GM10248 (cell line): ENCODE measurements at regions not wholly inside any gene's neighbourhood (a gene's known extent, or its start where the extent isn't known, plus 50 kb on each side); places are given as distances from the start of the nearest gene placed in this dataset.

ENCODE experiments used
- CTCF ChIA-PET: fragments of 300-600 bp; sonication (Branson Sonifier 250); formaldehyde crosslinking; extraction: SDS; loops from one replicate; lab custom pipeline; 2021; ENCODE audit warnings: antibody characterized with exemption; lab: Yijun Ruan, JAX
- POLR2A ChIA-PET: fragments of 350-650 bp; sonication (Branson Sonifier 250); formaldehyde crosslinking; extraction: SDS; loops from one replicate; lab custom pipeline; 2020; ENCODE audit warnings: antibody characterized with exemption; lab: Yijun Ruan, JAX
- DNase-seq: peaks from one replicate; pipeline ENCODE4 v3.0.0; 2012; ENCODE audit errors: extremely low spot score
- TF ChIP-seq, protein P1 (sequence below): IDR thresholded peaks from 2 replicates; pipeline ENCODE4 v1.5.1; 2012; ENCODE audit warnings: mild to moderate bottlenecking, low read depth; ENCODE audit errors: extremely low read depth, missing control alignments, control extremely low read depth

DNA sequence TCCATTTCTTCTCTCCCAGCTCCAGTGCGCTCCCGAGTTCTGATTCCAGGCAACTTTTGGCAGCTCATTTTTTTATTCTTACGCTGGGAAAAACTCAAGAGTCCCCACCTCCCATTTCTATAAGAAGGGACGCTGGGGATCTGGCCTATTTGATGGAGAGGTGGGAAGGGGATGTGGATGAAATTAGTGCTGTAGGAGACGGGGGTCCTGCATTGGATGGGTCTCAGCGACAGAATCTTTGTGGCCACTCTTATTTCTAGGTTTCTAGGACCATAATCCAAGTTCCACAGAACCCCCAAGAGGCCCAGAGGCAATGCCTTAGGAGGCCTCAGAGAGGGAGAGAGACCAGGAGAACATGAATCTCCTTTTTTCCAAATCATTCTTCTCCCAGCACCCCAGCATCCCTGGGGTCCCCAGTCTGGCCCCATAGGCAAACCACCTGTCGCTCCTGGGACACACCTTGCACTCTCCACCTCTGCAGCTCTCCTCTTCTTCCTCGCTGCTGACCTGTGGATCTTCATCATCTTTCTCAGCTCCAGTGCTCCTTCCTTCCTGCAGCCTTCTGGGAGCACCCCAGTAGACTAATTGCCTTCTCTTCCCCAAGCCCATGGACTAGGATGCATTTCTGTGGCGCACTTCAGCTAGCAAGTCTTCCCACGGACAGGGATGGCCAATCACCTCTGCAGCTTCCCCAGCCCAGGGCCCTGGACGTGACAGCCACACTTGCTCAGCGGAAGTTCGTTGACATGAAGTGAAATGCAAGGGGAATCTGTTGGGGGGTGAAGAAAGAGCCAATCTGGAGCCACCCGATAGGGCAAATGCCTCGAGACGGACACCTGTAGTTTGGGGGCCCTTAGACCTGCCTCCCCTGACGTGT lies 100.1 kb upstream of the ALDH1A3 start:
- CTCF ChIA-PET: no interaction called here
- DNase-seq: peak; percentile 4
- POLR2A ChIA-PET: no interaction called here
- TF ChIP-seq, protein P1, sequence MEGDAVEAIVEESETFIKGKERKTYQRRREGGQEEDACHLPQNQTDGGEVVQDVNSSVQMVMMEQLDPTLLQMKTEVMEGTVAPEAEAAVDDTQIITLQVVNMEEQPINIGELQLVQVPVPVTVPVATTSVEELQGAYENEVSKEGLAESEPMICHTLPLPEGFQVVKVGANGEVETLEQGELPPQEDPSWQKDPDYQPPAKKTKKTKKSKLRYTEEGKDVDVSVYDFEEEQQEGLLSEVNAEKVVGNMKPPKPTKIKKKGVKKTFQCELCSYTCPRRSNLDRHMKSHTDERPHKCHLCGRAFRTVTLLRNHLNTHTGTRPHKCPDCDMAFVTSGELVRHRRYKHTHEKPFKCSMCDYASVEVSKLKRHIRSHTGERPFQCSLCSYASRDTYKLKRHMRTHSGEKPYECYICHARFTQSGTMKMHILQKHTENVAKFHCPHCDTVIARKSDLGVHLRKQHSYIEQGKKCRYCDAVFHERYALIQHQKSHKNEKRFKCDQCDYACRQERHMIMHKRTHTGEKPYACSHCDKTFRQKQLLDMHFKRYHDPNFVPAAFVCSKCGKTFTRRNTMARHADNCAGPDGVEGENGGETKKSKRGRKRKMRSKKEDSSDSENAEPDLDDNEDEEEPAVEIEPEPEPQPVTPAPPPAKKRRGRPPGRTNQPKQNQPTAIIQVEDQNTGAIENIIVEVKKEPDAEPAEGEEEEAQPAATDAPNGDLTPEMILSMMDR: no peak

DNA sequence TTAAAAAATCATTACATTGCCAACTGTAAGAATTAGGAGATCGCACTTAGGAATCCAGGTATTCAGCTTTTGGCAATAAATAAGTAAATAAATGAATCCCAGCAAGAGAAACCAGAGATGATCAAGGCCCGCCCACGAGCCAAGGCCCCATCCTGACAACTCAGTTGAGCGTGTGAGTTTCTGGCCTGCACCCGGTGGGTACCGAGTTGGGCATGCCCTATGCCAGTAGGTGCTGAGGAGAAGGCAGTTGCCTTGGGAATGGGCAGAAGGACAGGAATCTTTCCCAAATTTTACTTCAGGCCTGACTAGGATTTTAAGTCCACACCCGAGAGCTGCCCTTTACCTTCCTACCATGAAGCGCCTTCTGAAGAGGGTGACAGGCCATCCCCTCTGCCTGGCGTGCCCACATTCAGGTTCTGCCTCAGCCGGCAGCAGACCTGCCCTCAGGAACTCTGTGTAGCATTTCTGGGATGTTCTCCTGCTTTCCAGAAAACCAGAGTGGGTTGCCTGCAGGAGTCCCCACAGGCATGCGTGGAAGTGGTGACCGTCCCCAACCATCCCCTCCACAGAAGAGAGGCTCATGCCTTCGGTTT lies 99.3 kb upstream of the ALDH1A3 start:
- DNase-seq: peak; percentile 2
- TF ChIP-seq, protein P1: no peak
- POLR2A ChIA-PET: no interaction called here
- CTCF ChIA-PET: no interaction called here

DNA sequence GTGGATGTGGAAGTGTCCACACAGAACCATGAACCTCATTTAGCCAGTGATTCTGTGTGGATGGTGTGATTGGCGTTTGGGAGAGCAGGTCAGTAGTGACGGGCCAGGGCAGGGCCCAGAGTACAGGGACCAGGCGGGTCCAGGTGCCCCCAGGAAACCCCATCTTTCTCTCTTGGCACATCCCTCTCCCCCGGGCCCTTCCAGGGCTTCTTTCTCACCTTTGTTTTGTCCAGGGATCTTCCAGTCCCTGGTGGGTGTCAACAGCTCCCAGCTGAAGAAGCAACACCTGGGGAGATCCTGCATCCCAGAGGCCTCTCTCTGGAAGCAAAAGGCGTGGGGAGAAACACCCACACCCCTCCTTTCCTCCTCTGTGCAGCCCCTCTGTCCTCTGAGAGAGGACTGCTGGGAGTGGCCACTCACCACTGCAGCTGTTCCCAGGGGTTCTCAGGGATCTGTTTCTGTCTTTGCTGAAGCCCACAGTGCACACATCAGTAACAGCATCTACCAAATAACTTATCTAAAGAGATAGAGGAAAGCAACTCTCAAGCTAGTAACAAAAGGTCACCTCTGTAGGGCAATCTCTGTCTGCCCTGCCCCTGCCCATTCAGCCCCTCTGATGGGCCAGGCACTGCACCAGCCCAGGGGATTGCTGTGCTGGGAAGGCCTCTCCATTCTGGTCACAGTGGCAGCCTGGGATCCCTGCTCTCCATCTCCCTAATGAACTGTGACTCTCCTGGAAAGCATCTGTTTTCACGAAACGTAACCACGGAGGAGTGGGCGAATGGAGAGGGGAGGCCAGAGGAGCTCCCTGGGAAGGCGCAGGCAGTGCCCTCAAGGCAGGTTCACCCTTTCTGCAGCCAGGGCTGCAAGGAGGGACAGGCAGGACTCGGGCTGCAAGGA lies 98.3 kb upstream of the ALDH1A3 start:
- TF ChIP-seq, protein P1: no peak
- POLR2A ChIA-PET: no interaction called here
- peak; percentile 2 for DNase-seq
- CTCF ChIA-PET: interaction anchor here (1.1 to 1.4 kb wide), 2 partner anchors 24 to 157 kb away, joined by 3 read pairs; no protein-coding TSS in a partner anchor

DNA sequence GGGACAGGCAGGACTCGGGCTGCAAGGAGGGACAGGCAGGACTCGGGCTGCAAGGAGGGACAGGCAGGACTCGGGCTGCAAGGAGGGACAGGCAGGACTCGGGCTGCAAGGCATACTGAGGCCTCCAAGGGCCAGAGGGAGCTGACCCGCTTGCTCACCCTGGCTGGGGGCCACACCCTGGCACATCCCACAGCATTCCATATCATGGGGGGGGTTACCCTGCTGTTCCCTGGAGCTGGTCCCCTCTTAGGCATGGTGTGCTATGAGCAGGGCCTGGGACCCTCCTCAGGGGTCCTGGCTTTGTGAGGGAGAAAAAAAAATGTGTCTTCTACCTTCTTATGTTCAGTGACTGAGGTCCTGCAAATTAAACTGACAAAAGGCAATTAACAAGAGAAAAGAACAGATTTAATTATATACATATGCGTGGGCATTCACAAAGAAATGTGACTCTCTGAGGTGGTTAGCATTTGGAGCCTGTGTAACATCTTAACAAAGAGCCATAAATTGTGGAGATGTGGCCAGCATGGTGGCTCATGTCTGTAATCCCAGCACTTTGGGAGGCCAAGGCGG lies 97.6 kb upstream of the ALDH1A3 start:
- TF ChIP-seq, protein P1: no peak
- ChIA-PET CTCF (interaction anchor here (1.1 to 1.4 kb wide), 2 partner anchors 23 to 158 kb away, joined by 3 read pairs; no protein-coding TSS in a partner anchor), POLR2A (no interaction called here)
- DNase-seq: peak; percentile 3

DNA sequence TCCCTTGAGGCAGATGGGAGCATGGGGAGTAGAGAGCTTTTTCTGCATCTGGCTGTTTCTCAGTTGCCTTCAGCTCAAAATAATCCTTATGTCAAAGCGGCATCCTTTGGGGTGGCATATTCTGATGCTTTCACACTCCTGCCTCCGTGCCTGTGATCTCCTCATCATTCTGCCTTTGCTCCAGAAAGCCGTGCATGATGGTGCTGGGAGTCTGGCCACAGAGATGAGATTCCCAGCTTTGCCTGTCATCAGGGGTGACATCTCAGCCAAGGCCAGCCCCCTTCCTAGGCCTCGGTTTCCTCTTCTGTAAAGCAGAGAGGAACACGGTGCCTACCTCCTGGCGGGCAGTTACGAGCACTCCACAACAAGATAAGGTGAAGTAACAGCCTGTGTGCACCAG lies 96.3 kb upstream of the ALDH1A3 start:
- ChIA-PET CTCF (interaction anchor here (1.5 kb wide), 1 partner anchor 21 kb away, joined by 3 read pairs; no protein-coding TSS in a partner anchor), POLR2A (no interaction called here)
- DNase-seq: no peak
- TF ChIP-seq, protein P1: no peak
